ENCODE measurements at regions not wholly inside any gene's neighbourhood (a gene's known extent, or its start where the extent isn't known, plus 50 kb on each side); places are given as distances from the start of the nearest gene placed in this dataset.

DNA sequence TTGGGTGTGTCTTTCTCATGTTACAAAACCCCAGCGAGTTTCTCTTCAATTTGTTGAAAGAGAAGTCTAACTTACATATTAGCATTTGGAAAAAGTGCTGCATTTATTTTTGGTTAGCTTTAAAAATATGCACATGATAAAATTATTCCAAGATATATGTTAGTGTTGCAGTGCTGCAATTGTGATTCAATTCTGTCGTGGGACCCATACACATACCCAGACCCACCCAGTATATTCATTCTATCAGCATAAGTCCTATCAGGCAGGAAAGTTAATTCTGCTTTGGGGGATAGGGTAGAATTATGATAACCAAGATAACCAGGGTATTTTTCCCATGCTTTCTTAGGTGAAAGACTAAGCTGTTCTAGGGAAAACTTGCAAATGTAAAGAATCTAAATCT is 313.5 kb downstream of the EPHA7 start:
- Histone ChIP-seq H3K4me2 (replicated peaks; ENCODE audit: extremely low read depth, low read length, poor library complexity, severe bottlenecking) (no peak overlapping the region), H3K4me3 (replicated peaks in 1 of 3; ENCODE audit: low read depth in 2 of 3, low read length in 3 of 3) (no peak overlapping the region), H3K27ac (ENCODE audit: low read depth in 1 of 2, low read length in 2 of 2) (no peak overlapping the region), H3K4me1 (ENCODE audit: control insufficient read depth in 1 of 2, insufficient read depth in 2 of 2, low read length in 2 of 2) (no peaks in the 10 kb centered on the region), H3K79me2 (ENCODE audit: insufficient read depth, low read length) (no peaks in the 10 kb centered on the region), H3K9ac (ENCODE audit: insufficient read depth, low read length, poor library complexity, severe bottlenecking) (no peak overlapping the region), H2AFZ (ENCODE audit: insufficient read depth, low read depth, low read length, poor library complexity, severe bottlenecking) (no peak overlapping the region), H3K27me3 (ENCODE audit: control insufficient read depth in 2 of 2, insufficient read depth in 2 of 2, low read length in 2 of 2) (no peaks in the 10 kb centered on the region), H4K20me1 (ENCODE audit: insufficient read depth, low read length) (no peaks in the 10 kb centered on the region), H3K36me3 (replicated peaks in 1 of 2; ENCODE audit: control insufficient read depth in 1 of 2, insufficient read depth in 2 of 2, low read length in 2 of 2) (no peaks in the 10 kb centered on the region), H3K9me3 (replicated peaks in 1 of 2; ENCODE audit: control insufficient read depth in 1 of 2, insufficient read depth in 1 of 2, low read length in 2 of 2) (no peaks in the 10 kb centered on the region)
- Mint-ChIP-seq H3K9me3 (peaks cover 0 to 4% (median 0%) of the 10 kb centered on the region in 7 donors), H3K36me3 (no peaks in the 10 kb centered on the region), H3K4me3 (no peak overlapping the region), H3K27ac (no peak overlapping the region), H3K4me1 (no peaks in the 10 kb centered on the region), H3K27me3 (ENCODE audit: low read depth in 3 of 3) (no peaks in the 10 kb centered on the region)
- DNase-seq: no peak
- TF ChIP-seq, protein P1, sequence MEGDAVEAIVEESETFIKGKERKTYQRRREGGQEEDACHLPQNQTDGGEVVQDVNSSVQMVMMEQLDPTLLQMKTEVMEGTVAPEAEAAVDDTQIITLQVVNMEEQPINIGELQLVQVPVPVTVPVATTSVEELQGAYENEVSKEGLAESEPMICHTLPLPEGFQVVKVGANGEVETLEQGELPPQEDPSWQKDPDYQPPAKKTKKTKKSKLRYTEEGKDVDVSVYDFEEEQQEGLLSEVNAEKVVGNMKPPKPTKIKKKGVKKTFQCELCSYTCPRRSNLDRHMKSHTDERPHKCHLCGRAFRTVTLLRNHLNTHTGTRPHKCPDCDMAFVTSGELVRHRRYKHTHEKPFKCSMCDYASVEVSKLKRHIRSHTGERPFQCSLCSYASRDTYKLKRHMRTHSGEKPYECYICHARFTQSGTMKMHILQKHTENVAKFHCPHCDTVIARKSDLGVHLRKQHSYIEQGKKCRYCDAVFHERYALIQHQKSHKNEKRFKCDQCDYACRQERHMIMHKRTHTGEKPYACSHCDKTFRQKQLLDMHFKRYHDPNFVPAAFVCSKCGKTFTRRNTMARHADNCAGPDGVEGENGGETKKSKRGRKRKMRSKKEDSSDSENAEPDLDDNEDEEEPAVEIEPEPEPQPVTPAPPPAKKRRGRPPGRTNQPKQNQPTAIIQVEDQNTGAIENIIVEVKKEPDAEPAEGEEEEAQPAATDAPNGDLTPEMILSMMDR (IDR thresholded peaks at IDR 0.05): no peak
- intact Hi-C loops (cut with micrococcal nuclease): no loop called here
- WGBS (ENCODE audit: insufficient coverage): no CpG with 5 or more reads among the region's 2 CpGs

DNA sequence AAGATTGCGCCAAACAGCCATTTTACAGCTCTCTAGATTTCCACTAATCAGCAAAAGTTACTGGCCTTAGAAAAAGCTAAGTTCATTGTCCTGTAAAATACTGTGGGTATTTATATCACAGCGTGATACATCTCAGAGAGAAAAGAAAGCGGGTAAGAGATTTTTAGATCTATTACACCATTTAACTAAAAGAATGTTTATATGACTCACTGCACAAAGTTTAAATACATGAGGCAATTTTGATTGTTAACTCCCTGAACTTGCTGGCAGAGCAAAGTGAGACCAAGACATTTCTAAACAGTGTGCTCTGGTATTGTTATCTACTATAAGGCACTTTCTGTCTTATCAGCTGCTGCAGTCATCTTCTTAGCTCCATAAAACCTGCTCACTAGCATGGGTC is 314.3 kb downstream of the EPHA7 start:
- Histone ChIP-seq H3K9me3 (replicated peaks in 1 of 2; ENCODE audit: control insufficient read depth in 1 of 2, insufficient read depth in 1 of 2, low read length in 2 of 2) (no peaks in the 10 kb centered on the region), H3K9ac (ENCODE audit: insufficient read depth, low read length, poor library complexity, severe bottlenecking) (no peak overlapping the region), H3K79me2 (ENCODE audit: insufficient read depth, low read length) (no peaks in the 10 kb centered on the region), H3K27me3 (ENCODE audit: control insufficient read depth in 2 of 2, insufficient read depth in 2 of 2, low read length in 2 of 2) (no peaks in the 10 kb centered on the region), H3K36me3 (replicated peaks in 1 of 2; ENCODE audit: control insufficient read depth in 1 of 2, insufficient read depth in 2 of 2, low read length in 2 of 2) (no peaks in the 10 kb centered on the region), H3K4me2 (replicated peaks; ENCODE audit: extremely low read depth, low read length, poor library complexity, severe bottlenecking) (no peak overlapping the region), H2AFZ (ENCODE audit: insufficient read depth, low read depth, low read length, poor library complexity, severe bottlenecking) (no peak overlapping the region), H3K27ac (ENCODE audit: low read depth in 1 of 2, low read length in 2 of 2) (no peak overlapping the region), H3K4me1 (ENCODE audit: control insufficient read depth in 1 of 2, insufficient read depth in 2 of 2, low read length in 2 of 2) (no peaks in the 10 kb centered on the region), H4K20me1 (ENCODE audit: insufficient read depth, low read length) (no peaks in the 10 kb centered on the region), H3K4me3 (replicated peaks in 1 of 3; ENCODE audit: low read depth in 2 of 3, low read length in 3 of 3) (no peak overlapping the region)
- H3K36me3 Mint-ChIP-seq: no peaks in the 10 kb centered on the region
- TF ChIP-seq, protein P1 (IDR thresholded peaks at IDR 0.05): no peak
- H3K4me3 Mint-ChIP-seq: no peak overlapping the region
- no CpG with 5 or more reads among the region's 3 CpGs for WGBS (ENCODE audit: insufficient coverage)
- H3K27me3 Mint-ChIP-seq (ENCODE audit: low read depth in 3 of 3): no peaks in the 10 kb centered on the region
- no peak for DNase-seq
- intact Hi-C loops (cut with micrococcal nuclease): no loop called here
- H3K4me1 Mint-ChIP-seq: no peaks in the 10 kb centered on the region
- no peak overlapping the region for H3K27ac Mint-ChIP-seq
- H3K9me3 Mint-ChIP-seq: peaks cover 0 to 4% (median 2%) of the 10 kb centered on the region in 7 donors
